Transverse colon (tissue), 3 donors: ENCODE measurements at regions not wholly inside any gene's neighbourhood (a gene's known extent, or its start where the extent isn't known, plus 50 kb on each side); places are given as distances from the start of the nearest gene placed in this dataset.

Experiments used
- CTCF ChIP-seq, 5 experiments: fragments of 200-600 bp in 3 of 5; fragments of 450-650 bp in 2 of 5; sonication (generic) in 3 of 5; IDR thresholded peaks; 1 replicate in 2 of 5; 2 replicates in 3 of 5; pipeline ENCODE4 v1.5.1; 2016 to 2017; ENCODE audit warnings: antibody characterized with exemption in 5 of 5, inconsistent platforms in 3 of 5, mild to moderate bottlenecking in 2 of 5, moderate library complexity in 1 of 5
- EP300 ChIP-seq: sonication (generic); formaldehyde crosslinking; IDR thresholded peaks from one replicate; pipeline ENCODE4 v1.6.1; 2017; ENCODE audit warnings: antibody characterized with exemption, low read depth
- POLR2A ChIP-seq: fragments of 450-650 bp; IDR thresholded peaks from one replicate; pipeline ENCODE4 v1.6.1; 2016; ENCODE audit warnings: antibody characterized with exemption, mild to moderate bottlenecking, moderate library complexity

GRCh38 chr4:91963486-91963885, 340.3 kb upstream of the GRID2 start:
- TF ChIP-seq CTCF (IDR thresholded peaks at IDR 0.05) (no peak), EP300 (no peak), POLR2A (no peak)
